Prostate gland (tissue), 2 donors: ENCODE measurements at regions not wholly inside any gene's neighbourhood (a gene's known extent, or its start where the extent isn't known, plus 50 kb on each side); places are given as distances from the start of the nearest gene placed in this dataset.

Source experiments
- CTCF ChIP-seq, 4 experiments: fragments of 200-600 bp in 2 of 4; fragments of 450-650 bp in 2 of 4; sonication (generic) in 2 of 4; IDR thresholded peaks; 1 replicate in 3 of 4; 2 replicates in 1 of 4; pipeline ENCODE4 v1.5.1; 2016 to 2019; ENCODE audit warnings: antibody characterized with exemption in 4 of 4, mild to moderate bottlenecking in 2 of 4, moderate library complexity in 2 of 4
- POLR2A ChIP-seq: fragments of 450-650 bp; IDR thresholded peaks from one replicate; pipeline ENCODE4 v1.6.1; 2016; ENCODE audit warnings: antibody characterized with exemption, mild to moderate bottlenecking

- TF ChIP-seq CTCF (IDR thresholded peaks at IDR 0.05) (no peak), POLR2A (no peak)
Observed at GRCh38 chr10:59508956-59509355, 146.6 kb upstream of the FAM13C start.
